ENCODE measurements at regions not wholly inside any gene's neighbourhood (a gene's known extent, or its start where the extent isn't known, plus 50 kb on each side); places are given as distances from the start of the nearest gene placed in this dataset.

DNA sequence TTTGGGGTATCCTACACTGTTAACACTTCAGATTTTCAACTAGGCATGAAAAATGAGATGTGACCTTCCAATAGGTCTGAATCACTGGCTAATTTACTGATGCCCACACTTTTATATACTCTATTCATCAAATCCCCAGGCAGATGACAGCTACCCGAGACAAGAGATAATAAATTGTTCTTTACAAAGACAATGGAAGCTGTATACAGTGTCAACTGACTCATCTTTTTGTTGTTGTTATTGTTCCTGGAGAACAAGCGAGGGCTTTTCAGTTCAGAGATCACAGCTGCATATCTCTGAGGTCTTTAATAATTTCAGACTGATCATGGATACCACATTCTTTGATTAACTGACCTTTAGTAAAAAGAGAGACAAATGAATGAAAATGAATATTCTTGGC lies 228.9 kb downstream of the SDHAF3 start:
- no peak overlapping the region for H2AFZ ChIP-seq (ENCODE audit: insufficient read depth, low read depth, low read length, poor library complexity, severe bottlenecking)
- intact Hi-C loops (cut with micrococcal nuclease) = no loop called here
- no peaks in the 10 kb centered on the region for H3K79me2 ChIP-seq (ENCODE audit: insufficient read depth, low read length)
- TF ChIP-seq, protein P1, sequence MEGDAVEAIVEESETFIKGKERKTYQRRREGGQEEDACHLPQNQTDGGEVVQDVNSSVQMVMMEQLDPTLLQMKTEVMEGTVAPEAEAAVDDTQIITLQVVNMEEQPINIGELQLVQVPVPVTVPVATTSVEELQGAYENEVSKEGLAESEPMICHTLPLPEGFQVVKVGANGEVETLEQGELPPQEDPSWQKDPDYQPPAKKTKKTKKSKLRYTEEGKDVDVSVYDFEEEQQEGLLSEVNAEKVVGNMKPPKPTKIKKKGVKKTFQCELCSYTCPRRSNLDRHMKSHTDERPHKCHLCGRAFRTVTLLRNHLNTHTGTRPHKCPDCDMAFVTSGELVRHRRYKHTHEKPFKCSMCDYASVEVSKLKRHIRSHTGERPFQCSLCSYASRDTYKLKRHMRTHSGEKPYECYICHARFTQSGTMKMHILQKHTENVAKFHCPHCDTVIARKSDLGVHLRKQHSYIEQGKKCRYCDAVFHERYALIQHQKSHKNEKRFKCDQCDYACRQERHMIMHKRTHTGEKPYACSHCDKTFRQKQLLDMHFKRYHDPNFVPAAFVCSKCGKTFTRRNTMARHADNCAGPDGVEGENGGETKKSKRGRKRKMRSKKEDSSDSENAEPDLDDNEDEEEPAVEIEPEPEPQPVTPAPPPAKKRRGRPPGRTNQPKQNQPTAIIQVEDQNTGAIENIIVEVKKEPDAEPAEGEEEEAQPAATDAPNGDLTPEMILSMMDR (IDR thresholded peaks at IDR 0.05) = no peak
- H3K27me3 ChIP-seq (ENCODE audit: control insufficient read depth in 2 of 2, insufficient read depth in 2 of 2, low read length in 2 of 2) = no peaks in the 10 kb centered on the region
- H3K27me3 Mint-ChIP-seq (ENCODE audit: low read depth in 3 of 3) = no peaks in the 10 kb centered on the region
- DNase-seq = no peak
- no peaks in the 10 kb centered on the region for H3K4me1 Mint-ChIP-seq
- H3K9me3 Mint-ChIP-seq = peaks cover 7 to 18% (median 15%) of the 10 kb centered on the region in 7 donors
- H3K4me2 ChIP-seq (replicated peaks; ENCODE audit: extremely low read depth, low read length, poor library complexity, severe bottlenecking) = no peak overlapping the region
- no peak overlapping the region for H3K4me3 Mint-ChIP-seq
- H4K20me1 ChIP-seq (ENCODE audit: insufficient read depth, low read length) = no peaks in the 10 kb centered on the region
- WGBS (ENCODE audit: insufficient coverage) = no CpG with 5 or more reads among the region's 2 CpGs
- H3K4me3 ChIP-seq (replicated peaks in 1 of 3; ENCODE audit: low read depth in 2 of 3, low read length in 3 of 3) = no peak overlapping the region
- H3K4me1 ChIP-seq (ENCODE audit: control insufficient read depth in 1 of 2, insufficient read depth in 2 of 2, low read length in 2 of 2) = no peaks in the 10 kb centered on the region
- no peak overlapping the region for H3K27ac ChIP-seq (ENCODE audit: low read depth in 1 of 2, low read length in 2 of 2)
- H3K36me3 ChIP-seq (replicated peaks in 1 of 2; ENCODE audit: control insufficient read depth in 1 of 2, insufficient read depth in 2 of 2, low read length in 2 of 2) = no peaks in the 10 kb centered on the region
- peaks cover 0 to 15% of the 10 kb centered on the region in 2 donors for H3K9me3 ChIP-seq (replicated peaks in 1 of 2; ENCODE audit: control insufficient read depth in 1 of 2, insufficient read depth in 1 of 2, low read length in 2 of 2)
- H3K27ac Mint-ChIP-seq = no peak overlapping the region
- no peak overlapping the region for H3K9ac ChIP-seq (ENCODE audit: insufficient read depth, low read length, poor library complexity, severe bottlenecking)
- H3K36me3 Mint-ChIP-seq = no peaks in the 10 kb centered on the region

DNA sequence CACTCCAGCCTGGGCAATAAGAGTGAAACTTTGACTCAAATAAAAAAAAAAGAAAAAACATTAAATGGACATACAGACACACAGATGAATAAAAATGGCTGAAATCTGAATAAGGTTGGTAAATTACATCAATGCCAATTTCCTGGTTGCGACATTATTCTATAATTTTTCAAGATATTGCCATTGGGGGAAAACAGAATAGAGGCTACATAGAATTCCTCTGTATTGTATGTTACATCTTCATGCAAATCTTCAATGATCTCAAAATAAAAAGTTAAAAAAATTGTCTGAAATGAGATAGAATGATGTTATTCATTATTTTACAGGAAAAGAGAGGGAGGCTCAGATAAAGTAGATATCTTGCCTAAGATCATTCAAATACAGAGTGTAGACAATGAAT lies 234.0 kb downstream of the SDHAF3 start:
- Histone ChIP-seq H4K20me1 (ENCODE audit: insufficient read depth, low read length) (no peaks in the 10 kb centered on the region), H3K4me2 (replicated peaks; ENCODE audit: extremely low read depth, low read length, poor library complexity, severe bottlenecking) (no peak overlapping the region), H3K9me3 (replicated peaks in 1 of 2; ENCODE audit: control insufficient read depth in 1 of 2, insufficient read depth in 1 of 2, low read length in 2 of 2) (peaks cover 0 to 16% of the 10 kb centered on the region in 2 donors), H3K79me2 (ENCODE audit: insufficient read depth, low read length) (no peaks in the 10 kb centered on the region), H3K27me3 (ENCODE audit: control insufficient read depth in 2 of 2, insufficient read depth in 2 of 2, low read length in 2 of 2) (no peaks in the 10 kb centered on the region), H3K4me1 (ENCODE audit: control insufficient read depth in 1 of 2, insufficient read depth in 2 of 2, low read length in 2 of 2) (no peaks in the 10 kb centered on the region), H3K27ac (ENCODE audit: low read depth in 1 of 2, low read length in 2 of 2) (no peak overlapping the region), H2AFZ (ENCODE audit: insufficient read depth, low read depth, low read length, poor library complexity, severe bottlenecking) (no peak overlapping the region), H3K9ac (ENCODE audit: insufficient read depth, low read length, poor library complexity, severe bottlenecking) (no peak overlapping the region), H3K36me3 (replicated peaks in 1 of 2; ENCODE audit: control insufficient read depth in 1 of 2, insufficient read depth in 2 of 2, low read length in 2 of 2) (no peaks in the 10 kb centered on the region), H3K4me3 (replicated peaks in 1 of 3; ENCODE audit: low read depth in 2 of 3, low read length in 3 of 3) (no peak overlapping the region)
- H3K27me3 Mint-ChIP-seq (ENCODE audit: low read depth in 3 of 3) = peaks cover 0 to 2% (median 0%) of the 10 kb centered on the region in 3 donors
- intact Hi-C loops (cut with micrococcal nuclease) = no loop called here
- TF ChIP-seq, protein P1 (IDR thresholded peaks at IDR 0.05) = no peak
- H3K27ac Mint-ChIP-seq = no peak overlapping the region
- no peak overlapping the region for H3K4me3 Mint-ChIP-seq
- no peaks in the 10 kb centered on the region for H3K36me3 Mint-ChIP-seq
- DNase-seq = no peak
- peaks cover 3 to 26% (median 14%) of the 10 kb centered on the region in 7 donors for H3K9me3 Mint-ChIP-seq
- H3K4me1 Mint-ChIP-seq = no peaks in the 10 kb centered on the region
- no CpG with 5 or more reads among the region's 1 CpG for WGBS (ENCODE audit: insufficient coverage)

Data from CD14-positive monocyte (primary cell).